GM23338 (cell line): ENCODE measurements at regions not wholly inside any gene's neighbourhood (a gene's known extent, or its start where the extent isn't known, plus 50 kb on each side); places are given as distances from the start of the nearest gene placed in this dataset.

Source experiments
- ATAC-seq: fragments of 200-7000 bp; cut with Tn5 transposase; 3 replicates; pipeline ENCODE4 v1.9.1; 2020
- DNase-seq: peaks from one replicate; pipeline ENCODE4 v3.0.0-alpha.2; 2015; ENCODE audit warnings: low spot score
- H2AFZ ChIP-seq: fragments of 200-600 bp; sonication (generic); 2 replicates; pipeline ENCODE4 v1.8.0; 2016; ENCODE audit warnings: antibody characterized with exemption, mild to moderate bottlenecking, moderate library complexity
- H3F3A ChIP-seq: fragments of 200-600 bp; sonication (generic); replicated peaks from 2 replicates; pipeline ENCODE4 v1.8.0; 2017; ENCODE audit warnings: antibody characterized with exemption, mixed run types, low read depth
- H3K27ac ChIP-seq: fragments of 200-600 bp; sonication (generic); 2 replicates; pipeline ENCODE4 v1.6.1; 2016; ENCODE audit warnings: low read depth
- H3K27me3 ChIP-seq: fragments of 200-600 bp; sonication (generic); 2 replicates; pipeline ENCODE4 v1.8.0; 2016; ENCODE audit warnings: mild to moderate bottlenecking, mixed run types, moderate library complexity; ENCODE audit not compliant: insufficient read depth
- H3K36me3 ChIP-seq: fragments of 200-600 bp; sonication (generic); 2 replicates; pipeline ENCODE4 v1.8.0; 2016; ENCODE audit warnings: mild to moderate bottlenecking; ENCODE audit not compliant: insufficient read depth
- H3K4me1 ChIP-seq: fragments of 200-600 bp; sonication (generic); 2 replicates; pipeline ENCODE4 v1.8.0; 2016; ENCODE audit warnings: mild to moderate bottlenecking, moderate library complexity; ENCODE audit not compliant: insufficient read depth
- H3K4me2 ChIP-seq: fragments of 200-600 bp; sonication (generic); 2 replicates; pipeline ENCODE4 v1.7.1; 2017; ENCODE audit warnings: mixed run types
- H3K4me3 ChIP-seq: fragments of 200-600 bp; sonication (generic); 2 replicates; pipeline ENCODE4 v1.6.1; 2016; ENCODE audit warnings: mixed run types
- H3K79me2 ChIP-seq: fragments of 200-600 bp; sonication (generic); replicated peaks from 2 replicates; pipeline ENCODE4 v1.8.0; 2017; ENCODE audit warnings: mild to moderate bottlenecking; ENCODE audit not compliant: insufficient read depth
- H3K9me2 ChIP-seq: fragments of 200-600 bp; sonication (generic); 2 replicates; pipeline ENCODE4 v1.8.0; 2017; ENCODE audit not compliant: insufficient read depth
- H4K20me1 ChIP-seq: fragments of 200-600 bp; sonication (generic); replicated peaks from 2 replicates; pipeline ENCODE4 v1.8.0; 2017; ENCODE audit warnings: mild to moderate bottlenecking; ENCODE audit not compliant: insufficient read depth
- H3K27ac Mint-ChIP-seq: 2 replicates; pipeline ENCODE4 v1.8.0; 2020; ENCODE audit warnings: inconsistent platforms, mild to moderate bottlenecking, moderate library complexity, mixed read lengths
- H3K27me3 Mint-ChIP-seq: 3 replicates; pipeline ENCODE4 v1.8.0; 2022; ENCODE audit warnings: low read depth, mild to moderate bottlenecking, moderate library complexity, mixed read lengths, inconsistent platforms; ENCODE audit not compliant: insufficient read depth, poor library complexity
- H3K36me3 Mint-ChIP-seq: 3 replicates; pipeline ENCODE4 v1.8.0; 2021; ENCODE audit warnings: low read depth, mild to moderate bottlenecking, inconsistent platforms, moderate library complexity, mixed read lengths
- H3K4me1 Mint-ChIP-seq: 3 replicates; pipeline ENCODE4 v1.8.0; 2020; ENCODE audit warnings: mild to moderate bottlenecking, inconsistent platforms, mixed read lengths
- H3K4me3 Mint-ChIP-seq: 3 replicates; pipeline ENCODE4 v1.8.0; 2021; ENCODE audit warnings: moderate library complexity, mild to moderate bottlenecking, inconsistent platforms, mixed read lengths
- H3K9me3 Mint-ChIP-seq: 3 replicates; pipeline ENCODE4 v1.8.0; 2020; ENCODE audit warnings: moderate library complexity, mild to moderate bottlenecking, inconsistent platforms, mixed read lengths
- CREB1 ChIP-seq: fragments of 250-450 bp; sonication (Bioruptor Pico); IDR thresholded peaks from 2 replicates; pipeline ENCODE4 v1.5.0; 2020; ENCODE audit warnings: low read depth, mild to moderate bottlenecking, moderate library complexity
- CTCF ChIP-seq, 2 experiments: fragments of 200-600 bp in 1 of 2; sonication (generic) in 1 of 2; conservative IDR thresholded peaks; 2 replicates each; pipeline versions ENCODE4 v1.5.1 to v1.6.1; 2016 to 2017; ENCODE audit warnings: antibody characterized with exemption in 2 of 2, low read depth in 2 of 2, mild to moderate bottlenecking in 2 of 2, moderate library complexity in 1 of 2
- ETS1 ChIP-seq: IDR thresholded peaks from 2 replicates; pipeline ENCODE4 v1.6.1; 2016; ENCODE audit warnings: antibody characterized with exemption
- EZH2 ChIP-seq: fragments of 200-600 bp; sonication (generic); IDR thresholded peaks from one replicate; pipeline ENCODE4 v1.8.0; 2017; ENCODE audit warnings: antibody characterized with exemption, mild to moderate bottlenecking, low read depth; ENCODE audit not compliant: unreplicated experiment
- EZH2phosphoT487 ChIP-seq: fragments of 200-600 bp; sonication (generic); IDR thresholded peaks from one replicate; pipeline ENCODE4 v1.8.1; 2018; ENCODE audit warnings: antibody characterized with exemption; ENCODE audit not compliant: unreplicated experiment
- JUNB ChIP-seq: IDR thresholded peaks from one replicate; pipeline ENCODE4 v1.6.1; 2016; ENCODE audit warnings: antibody characterized with exemption; ENCODE audit not compliant: unreplicated experiment
- NANOG ChIP-seq: IDR thresholded peaks from 2 replicates; pipeline ENCODE4 v1.6.1; 2016; ENCODE audit warnings: antibody characterized with exemption, borderline replicate concordance
- POLR2AphosphoS5 ChIP-seq: IDR thresholded peaks from 2 replicates; pipeline ENCODE4 v1.6.1; 2016; ENCODE audit warnings: antibody characterized with exemption, low read depth
- REST ChIP-seq: IDR thresholded peaks from one replicate; pipeline ENCODE4 v1.6.1; 2018; ENCODE audit warnings: antibody characterized with exemption; ENCODE audit not compliant: unreplicated experiment
- STAT1 ChIP-seq: IDR thresholded peaks from one replicate; pipeline ENCODE4 v1.6.1; 2016; ENCODE audit warnings: antibody characterized with exemption; ENCODE audit not compliant: unreplicated experiment
- ZNF114 ChIP-seq: fragments of 250-450 bp; sonication (Bioruptor Pico); IDR thresholded peaks from 2 replicates; pipeline ENCODE4 v1.5.0; 2020; ENCODE audit warnings: mild to moderate bottlenecking, moderate library complexity
- ZNF331 ChIP-seq: fragments of 250-450 bp; sonication (Bioruptor Pico); IDR thresholded peaks from 2 replicates; pipeline ENCODE4 v1.5.0; 2020; ENCODE audit warnings: low read depth, mild to moderate bottlenecking, moderate library complexity
- ZNF462 ChIP-seq: fragments of 250-450 bp; sonication (Bioruptor Pico); IDR thresholded peaks from 2 replicates; pipeline ENCODE4 v1.5.0; 2020; ENCODE audit warnings: mild to moderate bottlenecking, moderate library complexity

- H4K20me1 ChIP-seq = no peaks in the 10 kb centered on the region
These were observed 737.8 kb upstream of the CELF2 start for GRCh38 chr10:10279906-10280305.

More at GRCh38 chr10:10279906-10280305, 737.8 kb upstream of the CELF2 start:
- no peak overlapping the region for H3K4me3 Mint-ChIP-seq
- Histone ChIP-seq H3F3A (no peaks in the 10 kb centered on the region), H3K79me2 (no peaks in the 10 kb centered on the region), H2AFZ (no peak overlapping the region), H3K27ac (no peak overlapping the region), H3K4me3 (no peak overlapping the region), H3K4me1 (no peaks in the 10 kb centered on the region), H3K9me2 (no peaks in the 10 kb centered on the region), H3K36me3 (no peaks in the 10 kb centered on the region), H3K4me2 (no peak overlapping the region), H3K27me3 (no peaks in the 10 kb centered on the region)
- no peak for ATAC-seq
- H3K9me3 Mint-ChIP-seq = peaks cover 3% of the 10 kb centered on the region; the same call in 1 of the 3 replicates
- TF ChIP-seq STAT1 = no peak
- TF ChIP-seq REST = no peak
- no peak for TF ChIP-seq CTCF (conservative IDR thresholded peaks at IDR 0.05; ENCODE audit: low read depth in 2 of 2)
- no peak for TF ChIP-seq EZH2phosphoT487
- TF ChIP-seq ETS1 = no peak
- TF ChIP-seq NANOG = no peak
- no peak for TF ChIP-seq POLR2AphosphoS5
- TF ChIP-seq ZNF114 (CRISPR knock-in tag) = no peak
- no peak for TF ChIP-seq CREB1 (CRISPR knock-in tag)
- TF ChIP-seq ZNF462 = no peak
- TF ChIP-seq EZH2 = no peak
- TF ChIP-seq ZNF331 (CRISPR knock-in tag) = no peak
- TF ChIP-seq JUNB = no peak
- DNase-seq = no peak
- no peak overlapping the region for H3K27ac Mint-ChIP-seq
- H3K4me1 Mint-ChIP-seq = no peaks in the 10 kb centered on the region
- 0 out of 3 replicates have a peak, but pooled peaks cover 3% of the 10 kb centered on the region for H3K36me3 Mint-ChIP-seq
- no peaks in the 10 kb centered on the region for H3K27me3 Mint-ChIP-seq
